GM06990 (cell line): ENCODE measurements at regions not wholly inside any gene's neighbourhood (a gene's known extent, or its start where the extent isn't known, plus 50 kb on each side); places are given as distances from the start of the nearest gene placed in this dataset.

Source experiments
- DNase-seq: peaks from one replicate; pipeline ENCODE4 v3.0.0-alpha.2; 2011; ENCODE audit not compliant: insufficient read length; ENCODE audit errors: extremely low read depth
- H3K27me3 ChIP-seq: replicated peaks from 2 replicates; pipeline ENCODE4 v1.6.0; 2011; ENCODE audit warnings: low read length; ENCODE audit not compliant: control insufficient read depth, insufficient read depth
- H3K36me3 ChIP-seq: 2 replicates; pipeline ENCODE4 v1.5.1; 2011; ENCODE audit warnings: low read length; ENCODE audit not compliant: control insufficient read depth, insufficient read depth
- H3K4me3 ChIP-seq: replicated peaks from 2 replicates; pipeline ENCODE4 v1.5.1; 2011; ENCODE audit warnings: low read depth, mild to moderate bottlenecking, control low read depth, low read length
- TF ChIP-seq, protein P1 (sequence below): IDR thresholded peaks from 2 replicates; pipeline ENCODE4 v1.5.1; 2011; ENCODE audit warnings: low read length, control low read depth, mild to moderate bottlenecking, inconsistent platforms; ENCODE audit not compliant: insufficient read depth, poor library complexity, severe bottlenecking

- peak; percentile 6 for DNase-seq
- H3K27me3 ChIP-seq, result no peaks in the 10 kb centered on the region
- H3K4me3 ChIP-seq, result no peak overlapping the region
- TF ChIP-seq, protein P1, sequence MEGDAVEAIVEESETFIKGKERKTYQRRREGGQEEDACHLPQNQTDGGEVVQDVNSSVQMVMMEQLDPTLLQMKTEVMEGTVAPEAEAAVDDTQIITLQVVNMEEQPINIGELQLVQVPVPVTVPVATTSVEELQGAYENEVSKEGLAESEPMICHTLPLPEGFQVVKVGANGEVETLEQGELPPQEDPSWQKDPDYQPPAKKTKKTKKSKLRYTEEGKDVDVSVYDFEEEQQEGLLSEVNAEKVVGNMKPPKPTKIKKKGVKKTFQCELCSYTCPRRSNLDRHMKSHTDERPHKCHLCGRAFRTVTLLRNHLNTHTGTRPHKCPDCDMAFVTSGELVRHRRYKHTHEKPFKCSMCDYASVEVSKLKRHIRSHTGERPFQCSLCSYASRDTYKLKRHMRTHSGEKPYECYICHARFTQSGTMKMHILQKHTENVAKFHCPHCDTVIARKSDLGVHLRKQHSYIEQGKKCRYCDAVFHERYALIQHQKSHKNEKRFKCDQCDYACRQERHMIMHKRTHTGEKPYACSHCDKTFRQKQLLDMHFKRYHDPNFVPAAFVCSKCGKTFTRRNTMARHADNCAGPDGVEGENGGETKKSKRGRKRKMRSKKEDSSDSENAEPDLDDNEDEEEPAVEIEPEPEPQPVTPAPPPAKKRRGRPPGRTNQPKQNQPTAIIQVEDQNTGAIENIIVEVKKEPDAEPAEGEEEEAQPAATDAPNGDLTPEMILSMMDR, result no peak
- H3K36me3 ChIP-seq, result no peaks in the 10 kb centered on the region
Observed at GRCh38 chr12:24416423-24417109, 467.1 kb upstream of the SOX5 start.

DNA sequence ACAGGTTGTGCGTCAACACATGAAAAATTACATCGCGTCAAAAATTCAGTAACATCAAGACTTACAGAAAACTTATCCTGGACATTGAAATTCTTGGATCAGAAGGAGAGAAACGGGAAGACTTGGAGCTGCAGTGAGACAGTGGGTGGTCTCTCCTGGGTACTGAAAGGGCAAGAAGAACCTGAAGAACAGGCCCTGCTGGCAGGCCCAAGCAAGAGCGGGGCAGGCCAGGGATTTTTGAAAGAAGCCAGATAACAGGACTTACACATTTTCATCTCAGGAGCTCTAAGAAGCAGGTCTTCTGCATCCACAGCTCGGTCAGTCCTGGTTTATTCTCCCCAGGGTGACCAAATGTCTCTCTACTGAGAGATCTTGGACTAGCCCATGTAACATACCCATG is 466.5 kb upstream of the SOX5 start:
- Histone ChIP-seq H3K36me3 (no peaks in the 10 kb centered on the region), H3K27me3 (no peaks in the 10 kb centered on the region), H3K4me3 (no peak overlapping the region)
- no peak for DNase-seq
- TF ChIP-seq, protein P1, result no peak

GRCh38 chr12:24414480-24414879 is 465.0 kb upstream of the SOX5 start:
- Histone ChIP-seq H3K4me3 (no peak overlapping the region), H3K36me3 (no peaks in the 10 kb centered on the region), H3K27me3 (no peaks in the 10 kb centered on the region)
- TF ChIP-seq, protein P1, result no peak
- no peak for DNase-seq

DNA sequence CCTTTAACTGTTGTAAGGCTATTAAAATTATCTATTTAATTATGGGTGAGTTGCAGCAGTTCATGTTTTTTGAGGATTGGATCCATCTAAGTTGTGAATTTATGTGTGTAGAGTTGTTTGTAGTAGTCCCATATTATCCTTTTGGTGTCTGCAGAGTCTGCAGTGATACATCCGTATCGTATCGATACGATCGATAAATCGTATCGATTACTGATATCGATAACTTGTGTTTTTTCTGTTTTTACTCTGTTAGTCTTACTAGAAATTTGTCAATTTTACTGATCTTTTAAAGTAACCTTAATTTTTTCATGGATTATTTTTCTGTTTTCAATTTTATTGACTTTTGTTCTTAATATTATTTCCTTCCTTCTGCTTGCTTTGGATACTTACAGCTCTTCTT is 462.5 kb upstream of the SOX5 start:
- H3K27me3 ChIP-seq, result no peaks in the 10 kb centered on the region
- H3K4me3 ChIP-seq, result no peak overlapping the region
- TF ChIP-seq, protein P1, result no peak
- no peak for DNase-seq
- no peaks in the 10 kb centered on the region for H3K36me3 ChIP-seq

DNA sequence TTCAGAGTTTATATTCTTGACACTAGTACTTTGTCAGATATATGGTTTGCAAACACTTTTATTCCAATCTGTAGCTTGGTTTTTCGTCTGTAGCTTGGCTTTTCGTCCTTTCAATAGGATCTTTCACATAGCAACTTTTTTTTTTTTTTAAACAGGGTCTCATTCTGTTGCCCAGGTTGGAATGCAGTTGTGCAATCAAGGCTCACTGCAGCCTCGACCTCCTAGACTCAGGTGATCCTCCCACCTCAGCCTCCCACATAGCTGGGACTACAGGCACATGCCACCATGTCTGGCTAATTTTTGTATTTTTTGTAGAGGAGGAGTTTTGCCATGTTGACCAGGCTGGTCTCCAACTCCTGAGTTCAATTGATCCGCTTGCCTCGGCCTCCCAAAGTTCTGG is 460.4 kb upstream of the SOX5 start:
- H3K4me3 ChIP-seq, result no peak overlapping the region

More for the DNA sequence above, 460.4 kb upstream of the SOX5 start:
- Histone ChIP-seq H3K36me3 (no peaks in the 10 kb centered on the region), H3K27me3 (no peaks in the 10 kb centered on the region; the same call in 1 of the 2 replicates)
- TF ChIP-seq, protein P1, result no peak
- DNase-seq, result no peak
